ENCODE measurements at regions not wholly inside any gene's neighbourhood (a gene's known extent, or its start where the extent isn't known, plus 50 kb on each side); places are given as distances from the start of the nearest gene placed in this dataset.
A peak's percentile ranks its signal among the peaks of the same experiment; 100 is the strongest.

DNA sequence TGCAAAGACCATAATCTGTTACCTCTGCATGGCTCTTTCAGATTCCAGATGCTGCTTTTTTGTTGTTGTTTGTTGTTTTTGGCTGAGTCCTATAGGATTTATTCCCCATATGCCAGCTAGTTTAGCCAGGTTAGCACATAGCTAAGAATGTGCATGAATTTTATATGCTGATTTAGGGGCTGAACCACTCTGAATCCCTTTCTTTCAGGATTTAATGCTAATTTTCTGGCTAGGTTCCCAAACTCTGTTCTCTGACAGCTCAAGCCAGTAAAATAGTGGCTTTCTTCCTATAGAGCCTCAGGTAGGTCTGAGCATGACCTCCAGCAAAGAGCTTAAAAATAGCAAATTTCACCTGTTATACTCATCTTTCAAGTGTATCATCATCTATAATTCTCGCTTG lies 521.4 kb downstream of the CAAP1 start:
- no peak for DNase-seq

DNA sequence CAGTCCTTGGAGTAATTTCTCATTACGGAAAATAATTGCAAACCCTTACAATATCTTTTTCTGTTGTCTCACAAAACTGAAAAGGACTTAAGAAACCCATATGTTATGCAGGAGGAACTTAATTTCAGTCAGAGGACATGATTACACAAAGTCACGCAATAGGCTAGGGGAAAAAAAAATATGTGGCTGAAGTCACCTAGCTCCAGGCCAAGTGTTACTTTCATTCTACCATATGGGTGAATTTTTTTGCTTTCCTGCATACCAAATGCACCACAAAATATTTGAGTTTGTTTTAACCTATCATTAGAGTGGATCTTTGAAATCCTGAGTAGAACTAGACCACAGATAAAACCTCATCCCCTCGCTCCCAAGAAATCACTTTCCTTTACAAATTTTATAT lies 523.5 kb downstream of the CAAP1 start:
- no peak for DNase-seq

DNA sequence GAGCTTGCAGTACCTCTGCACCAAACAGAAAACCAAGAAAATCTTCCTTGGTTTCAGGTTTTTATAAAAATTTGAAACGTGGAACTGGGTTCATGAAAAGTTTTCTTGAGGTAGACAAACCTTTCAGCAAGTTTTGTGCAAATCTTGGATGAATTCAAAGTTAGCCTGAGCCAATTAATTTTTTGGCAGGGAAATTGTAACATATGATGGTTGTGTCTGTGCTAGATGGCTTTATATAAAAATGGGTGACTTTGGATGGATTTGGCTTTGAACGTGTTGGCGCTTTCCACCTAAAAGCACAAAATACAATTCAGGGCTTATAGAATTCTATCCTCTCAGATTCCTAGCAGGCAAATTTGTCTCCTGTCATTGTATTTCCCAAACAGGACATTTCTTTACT lies 524.4 kb downstream of the CAAP1 start:
- no peak for DNase-seq

DNA sequence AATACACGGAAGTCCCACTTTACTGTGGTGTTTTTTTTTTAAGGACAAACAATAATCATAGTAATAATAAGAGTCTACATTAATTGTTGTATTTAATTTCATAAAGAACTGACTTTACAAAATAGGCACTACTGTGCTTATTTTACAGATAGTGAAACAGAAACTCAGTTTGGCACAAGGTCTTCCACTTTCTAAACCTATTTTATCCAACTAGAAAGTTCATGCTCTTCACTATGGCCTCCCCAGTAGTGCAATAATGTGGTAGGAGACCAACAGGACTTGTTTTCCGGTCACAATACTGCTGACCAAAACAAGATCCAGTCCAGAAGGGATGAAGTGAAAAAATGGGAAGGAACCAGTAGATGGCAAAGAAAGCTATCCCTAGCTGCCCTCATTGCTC lies 531.6 kb downstream of the CAAP1 start:
- DNase-seq: no peak

DNA sequence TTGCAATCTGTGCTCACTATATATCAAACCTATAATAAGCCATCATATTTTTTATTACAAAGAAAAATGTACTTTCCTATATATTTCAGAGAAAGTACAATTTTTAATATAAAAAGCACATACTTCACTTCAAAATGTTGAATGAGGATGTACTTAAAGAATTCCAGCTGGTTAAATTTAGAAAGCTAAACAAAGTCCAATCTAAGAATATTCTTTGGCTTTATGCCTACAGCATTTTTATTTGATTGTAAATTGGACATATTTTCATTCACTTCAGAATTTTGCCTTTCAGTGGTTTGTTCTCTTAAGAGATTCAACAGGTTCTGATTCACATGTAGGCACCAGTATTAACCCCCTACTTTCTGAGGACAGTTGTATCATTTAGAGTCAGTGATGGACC lies 533.8 kb downstream of the CAAP1 start:
- no peak for DNase-seq

DNA sequence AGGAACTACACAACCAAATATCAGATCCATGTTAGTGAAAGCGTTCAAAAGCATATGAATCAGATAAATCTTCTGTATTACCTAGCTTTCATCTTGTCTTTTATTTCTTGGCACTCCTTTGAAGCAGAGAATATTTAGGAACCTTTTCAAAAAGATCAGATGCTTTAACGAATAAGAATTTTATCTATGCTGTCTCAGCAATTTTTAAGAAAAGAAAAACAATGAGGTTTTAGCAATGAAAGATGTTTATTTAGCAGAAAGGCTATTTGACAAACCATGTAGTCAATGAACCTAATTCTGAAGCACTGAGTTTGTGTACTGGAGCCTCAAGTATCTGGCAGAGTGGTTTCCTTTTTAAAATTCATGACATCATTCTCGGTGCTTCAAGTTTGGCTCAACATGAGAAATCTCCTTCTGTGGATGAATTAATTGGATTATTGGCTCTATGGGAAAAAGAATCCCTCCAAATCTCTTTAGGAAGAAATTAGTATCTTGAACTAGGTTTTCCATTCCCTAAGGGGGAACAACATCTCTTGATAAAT lies 534.7 kb downstream of the CAAP1 start:
- peak; percentile 23 for DNase-seq

DNA sequence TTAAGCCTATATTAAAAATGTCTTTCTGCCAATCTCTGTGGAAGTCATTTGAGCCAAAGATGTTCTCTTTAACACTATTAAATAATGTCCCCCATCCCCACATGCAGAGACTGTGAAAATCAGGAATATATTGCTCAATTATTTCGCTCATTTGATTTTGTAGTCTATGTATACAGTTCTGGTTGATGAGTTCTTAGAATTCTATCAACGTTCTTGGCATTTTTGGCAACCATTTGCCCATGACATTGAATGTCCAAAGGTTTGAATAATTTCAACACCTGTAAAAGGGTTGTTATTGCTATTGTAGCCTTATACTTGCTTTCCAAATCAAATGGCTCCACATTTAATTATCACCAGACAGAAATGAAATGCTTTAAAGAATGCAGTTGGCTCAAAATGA lies 536.1 kb downstream of the CAAP1 start:
- no peak for DNase-seq

DNA sequence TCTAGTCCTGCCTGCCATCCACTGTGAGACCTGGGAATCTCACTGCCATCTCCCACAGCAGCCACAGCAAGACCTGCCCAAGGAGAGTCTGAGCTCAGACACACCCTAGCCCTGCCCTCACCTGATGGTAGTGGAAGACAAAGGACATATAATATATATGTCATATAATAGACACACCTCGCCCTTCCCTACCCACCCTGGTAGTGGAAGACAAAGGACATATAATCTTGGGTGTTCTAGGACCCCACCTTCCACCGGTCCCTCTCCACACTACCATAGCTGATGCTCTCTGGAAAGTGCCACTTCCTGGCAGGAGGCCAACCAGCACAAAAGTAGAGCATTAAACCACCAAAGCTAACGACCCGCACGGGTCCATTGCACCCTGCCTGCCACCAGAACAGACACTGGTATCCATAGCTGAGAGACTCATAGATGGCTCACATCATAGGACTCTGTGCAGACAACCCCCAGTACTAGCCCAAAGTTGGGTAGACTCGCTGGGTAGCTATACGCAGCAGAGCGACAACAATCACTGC lies 545.6 kb downstream of the CAAP1 start:
- DNase-seq: no peak

DNA sequence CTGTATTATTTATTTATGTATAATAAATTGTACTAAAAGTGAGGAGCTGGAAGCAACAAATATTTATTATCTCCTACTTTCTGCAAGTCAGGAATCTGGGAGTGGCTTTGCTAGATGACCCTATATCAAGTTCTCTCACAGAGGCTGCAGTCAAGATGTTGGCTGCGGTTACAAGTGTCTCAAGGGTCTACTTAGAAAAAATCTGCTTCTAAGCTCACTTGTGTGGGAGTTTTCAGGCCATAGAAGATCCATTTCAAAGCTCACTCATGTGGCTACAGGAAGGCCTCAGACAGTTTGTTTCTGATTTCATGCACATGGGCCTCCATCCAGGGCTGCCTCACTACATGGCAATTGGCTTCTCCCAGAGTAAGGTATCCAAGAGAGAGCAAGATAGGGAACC lies 551.1 kb downstream of the CAAP1 start:
- no peak for DNase-seq

DNA sequence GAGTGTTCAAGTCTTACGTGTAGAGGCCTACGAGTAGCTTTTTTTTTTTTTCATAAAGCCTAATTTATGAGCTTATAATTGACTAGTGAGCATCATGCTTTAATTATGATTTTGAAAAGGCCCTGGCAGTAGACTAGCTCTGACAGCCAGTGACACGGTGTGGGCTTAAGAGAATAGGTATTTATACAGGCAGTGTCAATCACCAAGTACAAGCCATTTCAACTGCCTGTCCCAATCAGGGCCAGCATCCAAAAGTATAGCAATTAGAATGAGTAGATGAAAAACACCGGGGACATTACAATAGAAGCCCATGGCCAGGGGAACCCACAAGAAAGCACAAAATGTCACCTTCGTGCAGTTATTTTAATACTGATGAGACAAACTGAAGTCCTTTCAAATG lies 552.8 kb downstream of the CAAP1 start:
- no peak for DNase-seq

DNA sequence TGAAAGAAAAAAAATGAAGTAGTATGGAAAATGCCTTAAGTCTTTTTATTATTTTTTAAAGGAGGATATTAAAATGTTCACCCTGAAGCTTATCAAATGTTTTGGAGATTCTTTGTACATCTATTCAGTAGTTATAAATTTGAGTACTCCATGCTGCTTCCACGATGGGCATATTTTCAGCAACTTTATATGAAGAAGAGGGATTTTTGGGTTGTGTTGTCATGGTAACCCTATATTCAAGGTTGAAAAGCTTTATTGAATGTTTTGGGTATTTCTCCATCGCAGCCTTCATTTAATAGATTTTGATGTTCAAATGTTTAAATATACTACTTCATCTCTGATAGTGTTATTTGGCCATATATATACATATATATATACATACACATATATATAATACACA lies 557.5 kb downstream of the CAAP1 start:
- no peak for DNase-seq

DNA sequence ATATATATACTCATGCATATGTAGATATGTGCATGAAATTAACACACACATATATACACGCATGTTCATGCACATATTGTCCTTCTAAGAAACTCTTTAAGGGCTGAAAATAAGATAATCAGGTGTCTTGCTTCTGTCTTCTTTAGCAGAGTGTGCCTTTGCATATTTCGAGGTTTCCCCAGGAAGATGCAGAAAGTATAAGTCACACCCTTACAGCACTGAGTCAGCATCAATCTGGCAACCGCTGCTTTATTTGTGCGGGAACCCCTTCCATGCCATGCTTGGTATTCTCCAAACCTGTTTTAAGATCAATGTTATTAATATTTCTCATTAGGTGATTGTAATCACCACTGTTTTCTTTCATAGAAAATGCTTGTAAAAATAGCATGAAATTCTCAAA lies 557.9 kb downstream of the CAAP1 start:
- no peak for DNase-seq

DNA sequence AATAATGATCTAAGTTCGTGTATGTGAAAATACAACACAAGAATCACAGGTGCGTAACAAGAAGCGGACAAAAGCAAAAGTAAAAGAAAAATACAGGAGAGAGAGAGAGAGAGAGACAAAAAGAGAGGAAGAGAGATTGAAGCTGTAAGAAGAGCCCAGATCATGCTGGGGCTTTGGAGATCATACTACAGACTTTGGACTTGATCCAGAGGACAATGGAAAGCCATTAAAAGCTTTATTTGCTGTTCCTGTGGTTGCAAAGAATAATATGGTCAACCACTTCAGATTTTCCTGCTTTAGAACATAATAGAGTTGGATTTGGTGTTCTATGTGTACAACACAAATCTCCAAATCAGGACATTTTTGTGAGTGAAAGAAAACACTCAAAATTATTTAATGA lies 561.4 kb downstream of the CAAP1 start:
- DNase-seq: peak; percentile 72

DNA sequence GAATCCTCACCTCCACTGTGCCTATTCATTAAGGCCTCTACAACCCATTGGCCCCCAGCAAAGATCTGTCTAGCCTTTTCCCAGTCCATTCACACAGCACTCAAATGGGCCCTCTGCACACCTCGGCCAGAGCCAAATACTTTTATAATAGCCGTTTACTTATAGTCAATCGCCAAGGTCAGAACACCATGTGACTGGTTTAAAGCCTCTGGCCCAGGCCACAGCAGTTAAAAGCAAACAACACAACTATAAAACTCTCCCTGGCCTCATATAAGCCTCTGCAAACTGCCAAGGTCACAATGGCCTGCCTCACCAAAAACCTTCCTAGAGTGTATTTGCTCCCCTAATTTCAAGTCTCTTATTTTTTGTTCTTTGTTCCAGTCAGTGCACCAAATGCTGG lies 562.6 kb downstream of the CAAP1 start:
- DNase-seq: no peak

DNA sequence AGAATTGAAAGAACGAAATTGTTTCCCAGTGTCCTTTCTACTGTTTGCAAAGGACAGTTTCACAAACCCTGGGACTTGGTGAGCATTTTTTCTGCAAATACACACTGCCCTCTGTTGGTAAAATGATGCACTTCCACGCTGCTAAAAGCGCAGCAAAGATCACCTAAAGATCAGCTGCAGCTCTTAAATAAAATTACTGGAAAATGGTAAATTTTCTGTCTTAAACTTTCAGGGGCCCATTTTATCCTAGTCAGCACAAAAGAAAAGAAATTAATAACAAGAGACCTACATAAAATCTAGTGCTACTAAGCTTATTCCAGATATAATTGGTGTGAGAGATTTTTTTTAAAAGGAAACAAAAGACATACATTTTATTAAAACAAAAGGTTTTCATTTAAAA lies 566.0 kb downstream of the CAAP1 start:
- peak; percentile 68 for DNase-seq

DNA sequence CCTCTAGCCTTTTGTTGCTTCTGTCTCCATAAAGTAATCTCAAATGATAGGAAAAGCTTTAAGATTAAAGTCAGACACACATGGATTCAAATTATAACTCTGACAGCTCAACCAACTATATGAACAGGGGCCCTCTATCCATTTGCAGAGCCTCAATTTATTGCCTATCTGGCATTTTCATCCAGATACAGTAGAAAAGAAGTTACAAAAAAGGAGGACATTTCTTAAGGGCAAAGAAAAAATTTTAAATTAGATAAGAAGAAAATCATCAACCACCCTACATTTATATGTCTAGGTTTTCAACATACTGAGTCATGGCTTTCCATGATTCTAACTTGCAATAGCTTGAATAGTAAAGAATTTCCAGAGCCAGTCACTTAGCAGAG lies 567.2 kb downstream of the CAAP1 start:
- DNase-seq: no peak

DNA sequence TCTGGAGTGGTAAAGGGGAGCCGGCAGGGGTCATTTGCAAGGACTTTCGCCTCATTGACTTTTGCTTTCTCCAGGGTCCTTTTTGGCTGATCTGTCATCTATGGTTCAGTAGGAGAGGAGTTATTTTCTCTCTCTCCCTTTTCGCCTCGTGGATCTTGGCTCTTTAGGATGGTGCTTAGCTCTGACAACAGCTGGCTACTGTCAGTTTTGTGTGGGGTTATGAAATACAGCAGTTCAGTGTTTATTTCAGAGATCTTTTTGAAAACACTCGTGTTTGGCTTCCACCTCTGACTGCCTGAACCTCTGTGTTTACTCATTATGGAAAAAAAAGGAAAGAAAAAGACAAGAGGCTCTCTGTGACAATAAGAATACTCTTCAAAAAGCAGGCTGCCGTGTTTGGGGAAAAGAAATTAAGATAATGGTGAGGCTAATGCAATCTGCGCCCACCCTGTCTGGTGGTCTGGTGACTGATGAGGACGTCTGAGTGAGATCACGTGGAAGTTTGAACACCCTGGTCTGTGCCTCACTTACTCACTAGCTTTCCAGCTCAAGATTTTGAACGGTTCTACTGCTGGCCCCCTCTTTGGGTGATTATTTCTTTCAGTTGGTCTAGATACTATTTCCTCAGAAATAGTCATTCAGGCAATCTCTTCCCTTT lies 567.7 kb downstream of the CAAP1 start:
- no peak for DNase-seq

DNA sequence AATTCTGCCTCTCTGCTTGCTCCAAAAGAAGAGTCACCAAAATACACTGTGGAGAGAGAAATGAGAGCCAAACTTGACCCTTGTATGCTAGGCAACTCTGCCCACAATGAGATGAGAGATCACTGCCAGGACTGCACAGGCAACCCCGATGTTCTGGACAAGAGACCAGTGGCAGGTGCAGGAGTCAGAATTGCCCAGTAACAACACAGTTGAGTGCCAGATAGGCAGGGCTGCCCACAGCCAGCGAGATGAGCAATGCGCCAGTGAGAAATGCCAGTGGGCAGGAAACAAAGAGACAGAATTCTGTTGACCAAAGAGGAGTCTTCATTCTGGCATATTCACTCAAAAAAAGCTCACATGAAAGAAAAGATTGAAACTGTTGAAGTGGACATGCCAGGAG lies 570.7 kb downstream of the CAAP1 start:
- DNase-seq: no peak

DNA sequence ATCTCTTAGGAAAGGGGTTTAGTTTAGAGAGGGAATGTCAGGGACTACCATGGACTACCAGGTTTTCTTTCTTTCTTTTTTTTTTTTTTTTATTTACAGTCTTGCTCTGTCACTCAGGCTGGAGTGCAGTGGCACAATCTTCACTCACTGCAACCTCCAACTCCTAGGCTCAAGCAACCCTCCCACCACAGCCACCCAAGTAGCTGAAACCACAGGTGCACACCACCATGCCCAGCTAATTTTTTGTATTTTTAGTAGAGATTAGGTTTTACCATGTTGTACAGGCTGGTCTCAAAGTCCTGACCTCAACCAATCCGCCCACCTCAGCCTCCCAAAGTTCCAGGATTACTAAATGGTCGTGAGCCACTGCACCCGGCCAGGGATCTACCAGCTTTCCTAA lies 572.7 kb downstream of the CAAP1 start:
- DNase-seq: no peak

DNA sequence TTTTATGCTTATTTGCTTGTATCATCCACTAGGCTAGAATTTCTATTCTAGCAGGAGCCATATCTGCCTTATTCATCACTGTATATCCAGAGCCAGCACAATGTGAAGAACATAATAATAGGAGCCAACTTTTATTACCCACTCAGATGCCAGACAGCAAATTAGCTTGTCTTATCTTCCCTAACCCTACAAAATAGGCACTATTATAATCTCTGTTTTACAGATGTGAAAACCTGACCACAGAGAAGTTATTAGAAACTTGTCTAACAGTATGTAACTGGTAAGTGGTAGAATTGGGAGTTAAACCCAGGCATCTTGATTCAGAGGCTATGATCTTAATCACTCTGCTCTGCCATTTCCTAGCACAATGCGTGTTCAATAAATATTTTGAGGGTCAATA lies 579.5 kb downstream of the CAAP1 start:
- no peak for DNase-seq

DNA sequence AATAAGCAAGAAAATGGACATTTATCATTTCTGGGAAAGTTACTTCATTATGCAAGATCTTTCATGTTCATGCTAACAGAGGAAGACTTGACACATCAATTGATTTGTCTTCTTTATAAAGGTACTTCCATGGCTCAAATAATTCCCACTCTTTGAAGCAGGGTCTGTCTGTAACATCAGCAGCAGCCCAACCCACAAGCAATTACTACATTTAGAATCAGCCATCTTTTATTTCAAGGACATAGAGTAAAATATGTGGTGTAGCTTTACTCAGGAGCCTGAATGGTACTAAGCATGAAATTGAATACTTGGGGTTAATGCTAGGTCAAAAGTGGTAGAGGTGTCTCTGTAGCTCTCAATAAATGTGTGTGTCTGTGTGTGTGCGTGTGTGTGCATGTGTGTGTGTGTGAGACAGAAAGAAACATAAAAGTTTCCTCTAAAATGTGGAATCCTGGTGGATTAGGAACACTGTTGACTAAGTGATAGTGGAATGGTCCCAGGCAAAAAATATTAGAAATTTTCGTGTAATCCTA lies 581.1 kb downstream of the CAAP1 start:
- no peak for DNase-seq

DNA sequence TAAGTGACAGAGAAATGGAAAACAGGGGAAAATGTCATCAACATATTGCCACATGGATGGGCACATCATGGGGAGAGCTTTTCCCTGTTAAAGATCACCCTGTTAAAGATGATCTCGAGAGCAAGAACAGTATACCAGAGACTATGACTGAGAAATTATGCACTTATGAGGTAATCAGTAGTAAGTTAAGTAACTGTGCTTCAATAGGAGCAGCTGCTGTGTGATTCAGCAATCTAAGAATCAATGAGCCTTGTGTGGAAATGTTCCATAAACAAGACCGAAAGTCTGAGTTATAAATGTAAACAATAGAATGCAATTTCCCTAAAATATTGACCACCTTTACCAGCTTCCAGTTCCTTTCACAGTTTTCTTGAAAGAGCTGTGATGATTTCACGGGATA lies 582.3 kb downstream of the CAAP1 start:
- DNase-seq: no peak

DNA sequence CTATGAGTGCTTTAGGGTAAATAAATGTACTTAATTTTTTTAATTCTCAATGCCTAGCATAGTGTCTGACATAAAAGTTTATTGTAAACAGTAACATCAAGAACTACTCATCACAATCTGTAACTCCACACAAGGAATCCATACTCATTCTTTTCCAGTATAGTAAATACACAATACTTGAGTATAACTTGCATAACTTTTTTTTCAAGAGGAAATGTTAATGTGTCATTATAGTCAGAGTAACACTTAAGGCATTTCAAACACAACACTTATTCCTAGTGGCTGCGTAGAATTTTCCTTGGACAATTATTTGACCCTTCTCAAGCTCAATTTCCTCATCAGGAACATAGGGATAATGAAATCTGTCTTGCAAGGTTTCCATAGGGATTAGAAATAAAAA lies 584.3 kb downstream of the CAAP1 start:
- DNase-seq: no peak

DNA sequence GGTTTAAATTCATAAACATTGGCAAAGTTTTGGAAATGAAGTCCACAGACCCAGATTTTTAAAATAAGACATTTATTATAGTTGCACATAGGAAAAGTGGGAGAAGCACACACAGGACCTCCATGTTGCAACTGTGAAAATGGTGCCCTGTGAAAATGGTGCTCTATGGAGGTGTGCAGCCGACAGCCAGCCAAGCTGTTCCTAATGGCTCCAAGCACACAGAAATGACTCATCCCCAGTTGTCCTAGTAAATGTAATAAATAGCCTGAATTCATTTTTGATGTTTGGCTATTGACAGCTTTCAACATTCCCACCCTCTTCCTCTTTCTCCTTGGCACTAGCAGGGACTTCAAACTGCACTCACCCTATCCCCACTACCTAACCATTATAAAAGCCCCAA lies 590.9 kb downstream of the CAAP1 start:
- DNase-seq: peak; percentile 1

DNA sequence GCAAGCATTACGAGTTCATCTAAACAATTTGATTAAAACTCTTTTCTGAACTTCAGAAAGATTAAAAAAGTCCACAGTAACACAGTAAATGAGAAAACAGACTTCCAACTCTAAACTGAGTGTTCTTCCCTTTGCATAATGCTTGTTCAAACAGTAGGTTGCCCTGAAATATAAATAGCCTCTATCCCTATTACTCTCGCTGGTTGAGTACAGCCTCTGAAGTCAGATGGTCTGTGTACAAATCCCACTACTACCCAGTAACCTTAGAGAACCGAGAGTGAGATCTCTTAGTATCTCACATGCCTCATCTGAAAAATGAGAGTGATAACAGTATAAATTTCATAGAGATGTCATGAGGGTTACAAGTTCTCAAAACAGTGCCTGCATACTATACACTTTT lies 591.6 kb downstream of the CAAP1 start:
- DNase-seq: no peak

Data from DMS53 (cell line).